ENCODE measurements at regions not wholly inside any gene's neighbourhood (a gene's known extent, or its start where the extent isn't known, plus 50 kb on each side); places are given as distances from the start of the nearest gene placed in this dataset.
A peak's percentile ranks its signal among the peaks of the same experiment; 100 is the strongest.

DNA sequence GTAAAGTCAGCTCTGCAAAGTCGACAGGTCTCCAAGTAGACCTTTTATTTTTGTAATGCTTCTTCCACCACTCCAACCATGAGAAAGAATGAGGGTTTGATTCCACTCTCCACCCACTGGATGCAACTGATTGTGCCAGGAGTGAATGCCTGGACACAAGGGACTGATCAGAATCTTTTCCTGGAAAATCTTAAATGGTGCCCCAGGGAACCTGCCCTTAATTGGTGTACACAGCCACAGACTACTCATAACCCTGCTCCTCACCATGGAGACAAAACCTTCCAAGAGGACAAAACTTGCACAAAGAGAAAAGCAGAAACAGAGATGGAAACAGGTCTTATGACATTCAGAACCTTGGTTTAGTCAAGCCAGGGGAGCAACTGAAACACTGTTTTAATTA lies 208.6 kb upstream of the BRINP1 start:
- DNase-seq, result no peak

DNA sequence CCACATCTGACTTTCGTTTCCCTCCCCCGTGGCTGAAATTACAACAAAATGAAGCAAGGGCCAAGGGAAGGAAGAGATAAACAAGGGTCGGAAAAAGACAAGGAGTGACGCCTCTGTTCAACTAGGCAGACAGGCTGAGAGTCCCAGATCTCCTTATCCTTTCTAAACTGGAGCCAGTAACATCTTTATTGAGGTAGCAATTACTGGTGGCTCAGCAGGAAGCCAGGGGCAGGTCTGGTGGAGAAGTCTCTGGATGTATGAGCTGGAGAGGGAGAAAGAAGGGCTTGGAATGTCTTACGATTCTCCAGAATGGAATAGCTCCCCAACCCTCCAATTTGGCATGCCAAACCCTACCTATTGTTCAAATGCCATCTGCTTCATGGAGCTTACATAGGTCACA lies 190.8 kb upstream of the BRINP1 start:
- DNase-seq, result no peak

DNA sequence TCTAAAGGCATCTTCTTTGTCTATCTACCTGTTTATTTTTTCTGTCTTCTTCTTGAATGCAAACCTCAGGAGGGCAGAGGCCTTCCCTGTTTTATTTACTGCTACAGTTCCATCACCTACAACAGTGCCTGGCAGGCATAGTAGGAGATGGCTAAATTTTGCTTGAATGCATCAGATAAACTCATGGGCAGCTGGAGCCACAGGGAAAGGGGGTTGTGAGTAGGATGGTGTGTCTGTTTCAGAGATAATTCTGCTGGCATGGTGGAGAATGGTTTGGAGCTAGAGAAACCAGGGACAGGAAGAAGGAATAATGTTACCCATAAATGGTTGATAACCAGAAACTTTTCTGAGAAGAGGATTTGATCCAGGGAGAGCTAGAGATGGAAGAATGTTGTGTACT lies 189.8 kb upstream of the BRINP1 start:
- no peak for DNase-seq

DNA sequence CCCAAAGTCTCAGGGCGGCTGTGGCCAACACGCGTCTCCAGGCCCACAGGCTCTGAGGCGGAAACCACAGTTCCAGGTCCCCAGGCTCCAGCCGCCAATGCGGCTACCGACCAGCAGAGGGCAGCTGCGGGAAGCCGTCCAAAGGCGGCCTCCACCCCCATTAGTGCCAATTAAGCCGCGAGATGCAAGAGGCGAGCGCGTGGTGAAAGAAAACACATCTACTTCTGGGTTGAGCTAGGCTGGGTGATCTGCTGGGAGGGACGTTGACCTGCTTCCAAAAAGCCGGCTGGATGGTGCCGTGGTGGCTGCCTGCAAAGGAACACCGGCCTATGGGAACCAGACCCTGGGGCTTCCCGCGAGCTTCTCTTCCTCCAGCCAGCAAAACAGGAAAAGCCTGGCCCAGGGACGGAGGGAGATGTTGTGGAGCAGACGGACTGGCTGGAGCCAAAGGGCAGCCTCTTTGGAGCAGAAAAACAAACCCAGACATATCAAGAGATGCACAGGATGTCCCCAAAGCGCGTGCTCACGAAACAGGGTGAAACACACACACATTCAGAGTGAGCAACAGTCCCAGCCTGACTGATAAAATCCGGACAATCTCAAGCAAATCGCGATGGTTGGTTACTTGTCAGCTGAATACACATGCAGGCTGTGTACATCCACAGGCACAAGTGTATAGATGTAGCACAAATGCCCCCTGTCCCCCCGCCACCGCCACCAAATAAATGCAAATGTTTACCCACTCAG lies 187.1 kb upstream of the BRINP1 start:
- peak; percentile 22 for DNase-seq

DNA sequence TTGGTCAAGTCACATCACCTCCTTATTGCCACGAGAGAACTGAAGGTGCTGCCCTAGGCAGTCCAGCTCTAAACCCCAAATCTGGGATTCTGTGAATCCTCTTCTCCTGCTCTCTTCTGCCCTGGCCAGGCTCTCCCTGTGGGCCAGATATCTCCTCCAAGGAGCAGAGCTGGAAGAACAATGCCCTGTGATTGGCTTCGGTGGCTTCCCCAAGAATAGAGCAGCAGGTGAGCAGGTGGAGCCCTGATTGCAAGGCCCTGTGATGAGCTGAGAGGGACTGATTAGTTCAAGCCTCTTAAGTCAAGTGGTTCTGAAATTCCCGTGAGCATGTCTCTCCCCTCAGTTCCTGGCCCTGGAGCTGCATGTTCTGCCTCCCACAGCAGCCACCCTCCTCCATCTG lies 175.3 kb upstream of the BRINP1 start:
- no peak for DNase-seq

DNA sequence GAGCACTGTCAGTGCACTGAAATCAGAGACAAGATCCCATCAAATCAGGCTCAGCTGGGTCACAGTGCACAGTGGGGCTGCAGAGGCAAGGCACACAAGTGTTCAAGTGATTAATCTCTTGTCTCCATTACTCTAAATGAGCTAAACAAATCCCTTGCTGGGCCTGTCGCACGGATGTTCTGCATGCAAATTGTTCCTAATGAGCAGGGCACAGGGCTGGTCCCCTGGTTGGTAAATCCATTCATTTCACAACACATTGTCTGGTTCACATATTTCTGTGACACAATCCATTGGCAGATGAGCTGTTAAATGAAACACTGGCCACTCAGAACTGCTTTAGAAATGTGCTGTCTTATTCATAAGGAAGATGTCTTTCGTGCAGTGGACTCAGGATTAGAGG lies 167.9 kb upstream of the BRINP1 start:
- DNase-seq, result no peak

DNA sequence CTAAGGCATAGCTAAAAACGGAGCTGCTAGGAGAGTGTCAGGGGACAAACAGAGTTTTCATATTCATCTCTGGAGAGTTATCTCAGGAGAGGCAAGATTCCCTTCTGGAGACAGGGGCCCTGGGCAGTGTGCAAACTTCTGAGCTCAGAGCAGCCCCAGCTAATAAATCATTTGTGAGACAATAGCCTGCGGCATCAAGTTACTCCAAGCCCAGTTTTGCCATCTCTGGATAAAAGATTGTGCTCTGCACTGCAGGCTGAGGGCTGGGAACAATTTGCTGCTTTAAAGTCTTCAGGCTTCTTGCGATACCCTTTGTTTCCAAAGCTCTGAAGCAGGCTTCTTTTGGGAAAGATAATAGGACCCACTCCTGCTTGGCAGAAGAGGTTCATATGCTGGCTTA lies 164.3 kb upstream of the BRINP1 start:
- DNase-seq, result no peak

DNA sequence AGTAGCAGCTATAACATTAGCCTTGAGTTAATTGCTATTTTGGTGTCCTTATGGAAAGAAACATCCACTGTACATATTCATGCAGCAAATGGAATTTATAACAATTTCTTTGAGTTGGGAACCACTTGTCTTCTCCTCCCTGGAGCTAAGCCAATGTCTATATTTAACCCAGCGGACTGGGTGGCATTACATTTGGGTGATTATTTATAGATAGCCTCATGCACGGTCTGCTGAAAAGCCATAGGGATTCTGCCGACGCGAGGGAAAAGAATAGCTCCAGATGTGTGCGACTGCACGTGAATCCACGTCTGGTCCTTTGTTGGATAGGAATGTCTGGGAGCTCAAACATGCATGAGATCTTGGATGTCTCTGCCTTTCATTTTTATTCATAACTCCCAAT lies 157.5 kb upstream of the BRINP1 start:
- DNase-seq, result no peak

DNA sequence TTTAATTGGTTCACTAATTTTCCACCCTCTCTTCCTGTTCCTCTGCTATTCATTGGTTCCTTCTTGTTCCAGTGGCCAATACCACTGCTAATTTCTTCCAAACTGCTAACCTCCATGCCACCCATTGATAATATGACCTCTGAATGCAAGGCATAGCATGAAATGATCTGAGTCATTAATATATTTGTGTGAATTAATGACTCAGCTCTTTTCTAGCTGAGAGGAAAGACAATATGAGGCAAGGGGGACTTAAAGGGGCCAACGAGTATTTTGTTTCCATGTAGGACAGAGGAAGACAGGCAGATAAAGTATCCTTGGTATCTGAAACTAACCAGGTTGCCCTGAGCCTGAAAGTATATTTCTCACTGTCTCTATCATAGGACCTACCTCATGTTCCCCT lies 154.3 kb upstream of the BRINP1 start:
- no peak for DNase-seq

DNA sequence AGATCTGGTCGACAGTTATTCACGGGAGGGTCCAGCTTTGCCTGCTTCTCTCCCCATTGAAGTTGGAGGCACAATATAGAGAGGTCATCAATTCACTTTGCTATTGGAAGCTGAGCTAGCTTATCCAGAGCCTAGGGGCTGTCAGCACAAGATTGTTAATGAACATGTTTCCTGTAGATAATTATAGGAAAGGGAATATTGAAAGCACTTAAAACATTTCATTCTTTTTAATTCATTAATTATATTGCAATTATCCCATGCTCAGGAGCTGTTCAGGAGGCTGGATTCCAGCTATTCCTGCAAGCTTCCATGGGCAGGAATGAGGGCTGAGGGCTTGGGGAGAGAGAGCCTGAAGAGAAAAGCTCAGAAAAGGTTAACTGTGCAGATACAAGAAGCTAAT lies 153.1 kb upstream of the BRINP1 start:
- no peak for DNase-seq

DNA sequence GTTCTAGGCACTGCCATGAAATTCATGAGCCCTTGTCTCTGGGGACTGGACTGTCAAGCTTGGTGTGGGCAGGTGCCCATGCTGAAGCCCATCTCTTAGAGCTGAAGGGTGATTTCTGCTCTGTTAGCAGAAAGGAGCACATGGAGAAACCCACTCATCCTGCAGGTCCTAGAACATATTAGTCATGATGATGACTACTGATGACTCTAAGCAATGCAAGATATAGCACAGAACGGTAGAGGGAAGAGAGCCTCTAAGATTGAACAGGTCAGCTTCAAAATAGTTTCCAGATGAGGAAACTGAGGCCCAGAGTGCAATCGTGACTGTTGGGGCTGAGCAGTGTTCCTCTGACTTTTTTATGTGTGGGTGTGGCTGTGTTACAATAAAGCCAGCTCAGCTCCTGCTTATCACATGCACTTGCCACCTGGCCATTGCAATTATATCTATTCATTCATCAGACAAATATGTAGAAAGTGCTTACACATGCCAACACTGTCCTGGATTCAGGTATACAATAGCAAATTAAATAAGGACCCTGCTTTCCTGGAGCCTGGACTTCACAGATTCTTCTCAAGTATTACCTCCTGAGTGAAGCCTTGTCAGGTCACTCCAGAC lies 140.2 kb upstream of the BRINP1 start:
- no peak for DNase-seq

DNA sequence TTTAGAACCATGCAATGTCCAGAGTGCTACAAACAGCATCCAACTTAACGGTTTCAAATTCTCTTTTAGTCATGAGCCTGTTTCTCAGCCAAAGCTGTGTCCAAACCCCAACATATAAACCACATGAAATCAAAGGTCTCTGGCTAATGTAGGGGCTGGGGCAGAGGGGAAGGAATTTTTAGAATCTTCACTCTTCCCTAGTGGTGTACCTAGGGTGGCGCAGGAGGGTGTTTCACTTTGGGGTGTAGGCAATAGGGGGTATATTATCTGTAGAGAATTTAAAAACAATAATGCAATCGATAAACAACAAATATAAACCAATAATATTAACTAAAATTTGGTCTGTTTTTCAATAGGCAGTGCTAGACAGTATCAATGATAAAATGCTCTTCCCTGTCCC lies 132.1 kb upstream of the BRINP1 start:
- DNase-seq, result no peak

DNA sequence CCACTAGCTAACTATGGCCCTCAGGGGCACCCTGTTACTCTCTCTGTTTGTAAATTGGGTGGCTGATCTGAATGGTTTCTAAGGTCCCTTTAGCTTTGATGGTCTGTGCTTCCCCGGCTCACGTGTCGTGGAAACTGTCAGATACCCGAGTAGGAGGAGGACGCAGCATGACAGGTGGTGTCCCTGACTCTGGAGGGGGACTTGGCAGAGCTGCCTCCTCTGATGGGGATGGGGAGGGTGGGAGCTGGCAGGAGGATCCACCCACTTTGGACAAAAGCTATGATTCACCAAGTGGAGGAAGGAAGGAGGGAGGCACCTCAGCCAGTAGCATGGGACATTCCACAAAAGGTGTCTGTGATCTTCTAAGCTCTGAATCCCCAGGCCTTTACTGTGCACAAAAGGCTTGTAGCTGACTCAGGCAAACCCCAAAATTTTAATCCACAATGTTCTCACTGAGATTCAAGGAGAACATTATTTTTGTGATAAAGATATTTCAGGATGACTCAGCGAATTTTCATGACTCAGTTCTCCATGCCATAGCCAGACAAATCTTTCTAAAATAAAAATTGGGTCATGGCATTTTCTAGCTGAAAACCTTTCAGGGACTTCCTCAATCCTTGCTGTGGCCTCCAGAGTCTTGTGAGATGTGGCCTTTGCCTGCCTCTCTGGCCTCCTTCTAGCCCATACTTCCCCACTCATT lies 131.0 kb upstream of the BRINP1 start:
- DNase-seq, result no peak

DNA sequence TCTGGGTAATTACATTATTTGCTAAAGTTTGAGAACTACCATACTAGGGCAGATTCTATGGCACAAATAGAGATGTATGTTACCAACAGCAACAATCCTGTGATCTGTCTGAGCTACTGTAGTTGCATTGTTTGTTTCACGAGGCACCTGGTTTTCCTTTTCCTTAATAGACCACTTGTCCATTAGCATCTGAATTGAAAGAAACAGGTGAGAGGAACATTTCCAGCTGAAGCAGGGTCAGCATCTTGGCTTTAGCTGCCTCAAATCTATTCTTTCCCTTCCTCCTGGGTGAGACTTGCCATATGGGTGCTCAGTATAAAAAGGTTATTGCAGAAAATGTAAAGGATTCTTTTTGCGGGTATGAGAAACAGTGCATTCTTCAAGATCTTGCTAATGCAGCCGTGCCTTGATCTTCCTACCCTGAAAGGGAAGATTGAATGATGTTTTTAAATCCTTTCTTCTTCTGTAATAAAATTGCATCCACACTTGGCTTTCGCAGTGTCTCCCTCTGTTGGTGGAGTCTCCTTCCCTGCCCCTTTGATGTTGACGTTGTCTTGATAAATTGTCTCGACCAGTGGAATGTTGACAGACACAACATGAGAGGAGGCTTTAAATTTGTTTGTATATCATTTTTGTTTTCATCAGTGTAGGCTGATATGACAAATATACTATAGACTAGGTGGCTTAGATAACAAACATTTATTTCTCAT lies 118.0 kb upstream of the BRINP1 start:
- DNase-seq, result no peak

DNA sequence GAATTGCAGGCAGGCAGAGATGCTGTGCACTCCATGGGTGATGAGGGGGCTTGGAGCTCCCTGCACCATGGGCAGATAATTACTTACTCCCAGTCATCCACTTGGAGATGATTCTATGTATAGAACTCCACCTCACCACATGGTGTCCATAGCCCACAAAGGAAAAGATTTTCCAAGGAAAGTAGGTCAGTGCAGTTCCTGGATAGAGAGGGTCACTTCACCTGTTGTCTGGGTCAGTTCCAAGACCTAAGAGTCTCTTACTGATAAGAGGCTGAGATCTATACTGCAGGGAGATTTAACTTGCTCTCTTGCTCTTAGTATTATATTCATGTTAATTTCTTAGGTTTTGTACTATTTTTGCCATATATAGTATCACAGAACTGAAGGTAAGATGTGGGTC lies 113.9 kb upstream of the BRINP1 start:
- DNase-seq, result no peak

DNA sequence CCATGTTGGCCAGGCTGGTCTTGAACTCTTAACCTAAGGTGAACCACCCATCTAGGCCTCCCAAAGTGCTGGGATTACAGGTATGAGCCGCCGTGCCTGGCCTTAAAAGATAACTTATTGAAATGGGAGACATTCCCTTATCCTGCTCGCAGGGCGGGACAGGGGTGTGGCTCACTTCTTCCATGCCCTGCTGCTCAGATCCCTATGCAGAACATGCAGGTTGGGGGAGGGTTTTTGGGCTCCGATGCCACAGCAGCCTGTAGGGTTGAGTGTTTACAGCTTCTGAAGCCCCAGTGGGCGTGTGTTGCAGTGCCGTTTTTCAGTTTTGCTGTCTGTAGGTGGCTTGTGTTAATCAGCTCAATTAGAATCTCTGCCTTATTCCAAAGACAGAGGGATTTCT lies 108.0 kb upstream of the BRINP1 start:
- DNase-seq, result no peak

DNA sequence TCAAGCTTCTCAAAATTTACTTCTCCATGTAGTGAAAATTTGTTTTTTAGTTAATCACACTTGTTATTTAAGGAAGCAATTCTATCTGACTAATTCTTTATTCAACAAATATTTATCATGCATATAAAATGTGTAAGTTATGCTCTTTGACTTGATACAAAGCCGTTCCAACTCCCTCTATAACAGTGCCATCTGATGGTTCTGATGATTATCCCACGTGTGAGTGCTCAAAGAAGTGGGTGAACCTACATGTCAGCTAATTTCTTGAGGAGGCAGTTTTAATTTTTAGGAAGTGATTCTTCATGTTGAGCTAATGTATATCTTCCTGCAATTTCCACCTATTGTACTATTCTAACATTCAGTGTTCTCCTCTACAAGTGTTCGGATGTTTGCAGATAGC lies 88.8 kb upstream of the BRINP1 start:
- DNase-seq, result no peak

DNA sequence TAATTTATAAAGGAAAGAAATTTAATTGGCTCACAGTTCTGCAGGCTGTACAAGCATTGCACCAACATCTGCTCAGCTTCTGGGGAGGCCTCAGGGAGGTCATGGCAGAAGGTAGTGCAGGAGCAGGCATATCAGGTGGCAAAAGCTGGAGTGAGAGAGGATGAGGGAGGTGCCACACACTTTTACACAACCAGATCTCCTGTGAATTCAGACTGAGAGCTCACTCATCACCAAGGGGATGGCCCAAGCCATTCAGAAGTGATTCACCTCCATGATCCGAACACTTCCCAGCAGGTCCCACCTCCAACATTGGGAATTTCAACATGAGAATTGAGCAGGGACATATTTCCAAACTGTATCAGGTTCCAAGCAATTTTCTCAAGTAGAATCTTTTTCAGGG lies 84.7 kb upstream of the BRINP1 start:
- DNase-seq, result no peak

DNA sequence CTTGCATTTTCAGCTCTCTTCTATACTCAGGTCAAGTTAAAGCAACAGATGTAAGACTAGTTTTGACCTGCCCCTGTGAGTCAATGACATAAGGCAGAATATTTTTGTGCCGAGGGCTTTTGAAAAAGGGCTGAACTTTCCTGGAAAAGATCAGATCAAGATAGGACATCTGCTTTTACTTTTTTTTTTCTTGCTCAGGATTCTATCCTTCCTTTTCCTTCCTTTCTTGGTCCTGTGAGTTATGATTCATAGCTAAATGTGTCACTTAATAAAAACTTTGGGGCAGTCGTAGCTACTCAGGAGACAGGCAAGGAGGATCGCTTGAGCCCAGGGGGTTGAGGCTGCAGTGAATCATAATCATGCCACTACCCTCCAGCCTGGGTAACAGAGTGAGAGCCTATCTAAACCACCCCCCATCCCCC lies 84.3 kb upstream of the BRINP1 start:
- no peak for DNase-seq

DNA sequence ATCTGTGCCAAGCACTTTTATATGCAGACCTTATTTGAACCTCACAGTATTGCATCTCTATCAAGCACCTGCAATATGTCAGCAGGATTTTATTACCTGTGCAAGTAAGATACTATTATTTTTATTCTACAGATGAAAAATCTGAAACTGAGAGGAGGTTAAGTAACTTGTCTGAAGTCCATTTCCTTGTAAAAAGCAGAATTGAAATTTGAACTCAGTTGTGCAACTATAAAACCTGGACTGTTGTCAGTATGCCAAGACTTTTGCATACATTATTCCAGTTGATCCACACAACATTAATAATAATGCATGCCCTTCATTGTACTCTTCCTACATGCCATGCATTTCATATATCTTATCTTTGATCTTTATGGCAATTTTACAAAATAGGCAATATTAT lies 82.2 kb upstream of the BRINP1 start:
- no peak for DNase-seq

DNA sequence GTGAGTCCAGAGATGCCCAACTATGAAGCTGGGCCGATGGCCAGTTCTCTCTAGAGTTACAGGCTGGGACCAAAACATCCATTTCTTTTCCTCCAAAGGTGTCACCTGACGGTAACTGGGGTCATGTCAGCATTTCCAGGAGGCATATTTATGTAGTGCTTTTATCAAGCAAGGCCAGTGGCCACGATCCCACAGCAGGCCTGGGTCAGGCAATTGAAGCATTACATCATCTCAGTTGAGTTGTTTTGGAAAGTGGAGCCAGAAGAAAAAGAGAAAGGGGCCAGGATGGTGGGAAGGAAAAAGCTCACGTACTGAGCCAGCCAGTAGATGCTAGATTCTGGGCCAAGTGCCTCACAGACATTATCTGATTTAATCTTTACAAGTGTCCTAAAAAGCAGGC lies 73.9 kb upstream of the BRINP1 start:
- DNase-seq, result no peak

DNA sequence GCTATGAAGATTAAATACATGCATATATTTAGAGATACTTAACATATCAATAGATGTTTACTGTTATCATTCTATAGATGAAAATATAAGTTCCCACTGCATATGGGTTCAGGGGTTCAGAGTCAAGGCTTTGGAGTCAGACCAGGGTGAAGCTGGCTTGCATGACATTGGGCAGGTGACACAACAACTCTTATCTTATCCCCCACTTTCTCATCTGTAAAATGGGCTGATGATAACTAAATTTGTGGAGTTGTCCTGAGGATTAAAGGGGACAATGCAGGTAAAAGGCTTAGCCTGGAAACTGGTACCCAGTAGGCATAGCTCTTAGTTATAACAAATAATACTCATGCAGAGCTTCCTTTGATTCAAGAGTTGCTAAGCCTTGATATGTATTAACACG lies 72.6 kb upstream of the BRINP1 start:
- DNase-seq, result no peak

DNA sequence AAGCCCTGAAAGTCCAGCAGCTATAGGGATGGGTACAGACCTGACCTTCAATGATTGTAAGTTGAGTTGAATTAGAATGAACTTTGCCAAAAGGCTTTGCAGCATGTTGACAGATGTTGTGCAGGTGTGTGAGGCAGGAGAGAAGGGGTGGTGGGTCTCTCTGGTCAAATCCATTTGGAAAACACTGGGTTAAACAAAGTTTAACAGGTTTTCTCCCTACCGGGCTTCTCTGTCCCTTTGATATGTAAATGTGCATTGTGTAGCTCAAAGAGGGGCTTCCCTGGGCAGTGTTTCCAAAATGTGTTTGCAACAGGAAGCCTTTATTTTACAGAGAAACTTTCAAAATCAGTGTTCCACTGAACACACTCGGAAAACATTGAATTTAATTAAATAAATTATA lies 72.1 kb upstream of the BRINP1 start:
- no peak for DNase-seq

DNA sequence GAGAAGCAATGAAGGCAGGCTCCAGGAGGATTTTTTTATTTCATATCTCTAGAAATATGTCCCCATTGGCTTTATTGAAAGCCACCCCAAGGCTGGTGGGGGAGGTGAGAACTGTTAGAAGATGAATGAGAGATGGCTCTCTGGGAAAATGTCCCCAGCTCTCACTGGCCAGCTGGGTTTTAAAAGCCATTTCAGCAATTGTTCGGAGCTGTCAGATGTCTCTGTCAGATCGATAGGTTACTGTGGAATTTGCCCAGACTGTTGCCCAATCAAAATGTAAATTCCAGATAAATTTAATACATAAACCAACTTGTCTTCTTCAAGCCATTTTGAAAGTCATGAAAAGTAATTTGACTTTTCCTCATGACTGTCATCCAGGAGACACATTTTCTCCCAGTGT lies 67.0 kb upstream of the BRINP1 start:
- DNase-seq, result no peak

Measured in activated naive CD4-positive, alpha-beta T cell treated with Interleukin-2 at 50 U/mL for 16 hours (primary cell).